Activated CD4-positive, alpha-beta T cell treated with anti-CD3 and anti-CD28 coated beads, Interleukin-10, Interleukin-2, amounts not matched to agents 100 ng/mL and 50 ng/mL, durations not matched to agents 16 hours and 8 hours (primary cell): ENCODE measurements at regions not wholly inside any gene's neighbourhood (a gene's known extent, or its start where the extent isn't known, plus 50 kb on each side); places are given as distances from the start of the nearest gene placed in this dataset.
A peak's percentile ranks its signal among the peaks of the same experiment; 100 is the strongest.

Experiments
- DNase-seq: peaks from one replicate; pipeline ENCODE4 v3.0.0-alpha.2; 2020

DNA sequence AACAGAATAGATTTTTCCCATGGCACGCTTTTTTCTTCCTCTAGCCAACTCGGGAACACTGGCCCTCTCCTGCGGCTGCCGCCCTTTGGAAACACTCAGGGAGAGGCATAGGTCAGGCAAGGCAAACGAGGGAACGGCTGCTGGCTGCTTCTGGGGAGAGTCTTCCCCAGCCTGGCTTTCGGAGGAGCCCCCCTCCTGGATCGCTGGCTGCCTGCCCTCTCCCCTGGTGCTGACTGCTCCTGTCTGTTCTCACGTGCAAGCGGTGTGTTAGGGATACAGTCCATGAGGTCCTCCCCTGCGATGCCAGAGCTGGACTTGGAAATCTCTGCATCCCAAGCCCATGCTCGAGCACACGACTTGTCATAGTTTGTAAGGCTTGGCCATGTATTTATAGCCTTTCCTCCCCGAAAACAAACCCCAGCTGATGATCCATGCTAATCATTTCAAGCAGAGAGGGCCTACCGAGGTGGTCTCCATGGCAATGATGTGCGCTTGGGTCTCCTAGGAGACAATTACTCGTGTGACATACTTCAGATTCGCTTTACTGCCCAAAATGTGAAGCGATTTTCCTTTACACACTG, 315.6 kb upstream of the ATP10A start:
- no peak for DNase-seq

DNA sequence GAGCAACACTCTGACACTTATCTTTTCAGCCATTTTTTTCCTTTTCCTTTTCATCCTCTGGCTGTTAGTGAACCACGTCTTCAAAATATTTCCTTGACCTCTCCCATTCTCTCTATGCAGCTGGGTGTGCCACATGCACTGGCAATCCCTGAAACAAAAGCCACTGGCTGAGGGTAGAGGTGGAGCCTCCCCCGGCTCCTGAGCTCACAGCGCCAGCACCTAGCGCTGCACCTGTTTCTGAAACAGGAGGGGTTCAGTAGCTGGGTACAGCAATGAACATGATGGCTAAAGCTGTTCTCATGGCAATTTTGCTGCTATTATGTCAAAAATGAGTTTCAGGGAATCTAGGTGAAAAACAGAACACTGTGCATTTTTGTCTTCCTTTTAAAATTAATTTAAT, 314.7 kb upstream of the ATP10A start:
- DNase-seq, result no peak

DNA sequence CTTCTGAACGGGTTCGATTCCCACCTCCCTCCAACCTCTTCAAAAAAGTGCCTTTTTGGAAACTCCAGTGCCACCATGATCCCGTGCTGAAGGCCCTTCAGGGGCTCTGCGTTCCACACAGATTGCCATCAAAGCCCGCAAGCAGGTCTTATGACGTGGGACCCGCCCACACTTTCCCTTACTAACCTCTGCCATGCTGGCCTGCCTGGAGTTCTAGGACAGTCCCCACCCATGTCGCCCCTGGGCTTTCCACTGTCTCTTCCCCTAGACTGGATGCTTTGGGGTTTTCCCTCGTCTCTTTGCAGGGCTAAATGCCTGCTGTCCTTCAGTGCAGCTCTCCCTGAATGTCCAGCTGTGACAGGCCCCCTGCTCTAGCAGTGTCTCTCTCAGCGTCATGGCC, 313.7 kb upstream of the ATP10A start:
- no peak for DNase-seq

DNA sequence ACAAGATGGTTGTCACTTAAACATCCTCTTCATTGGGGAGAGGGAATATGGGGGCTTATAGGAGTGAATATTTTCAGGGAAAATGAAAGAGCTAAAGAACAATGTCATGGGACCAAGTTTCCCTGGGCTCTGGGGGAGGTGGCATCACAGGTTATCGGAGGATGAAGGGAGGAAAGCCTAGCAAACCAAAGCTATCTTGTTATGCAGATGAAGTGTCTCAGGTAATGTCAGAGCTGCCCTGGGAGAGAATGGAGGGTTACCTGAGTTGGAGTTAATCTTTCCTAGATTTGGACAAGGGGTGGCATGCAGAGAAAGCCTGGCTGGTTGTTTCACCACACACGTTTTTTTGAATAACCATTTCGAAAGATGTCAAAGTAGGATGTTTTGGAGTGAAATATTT, 308.1 kb upstream of the ATP10A start:
- DNase-seq, result no peak

DNA sequence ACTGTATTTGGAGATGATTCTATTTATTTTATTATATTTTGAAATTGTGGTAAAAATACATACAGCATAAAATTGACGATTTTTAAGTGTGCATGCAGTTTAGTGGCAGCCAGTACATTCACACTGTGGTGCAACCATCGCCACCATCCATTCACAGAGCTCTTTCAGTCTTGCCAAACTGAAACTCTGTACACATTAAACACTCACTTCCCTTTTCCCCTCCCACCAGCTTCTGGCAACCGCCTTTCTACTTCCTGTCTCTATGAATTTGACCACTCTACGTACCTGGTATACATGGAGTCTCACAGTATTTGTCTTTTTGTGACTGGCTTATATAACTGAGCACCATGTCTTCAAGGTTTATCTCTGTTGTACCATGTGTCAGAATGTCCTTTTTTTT, 303.3 kb upstream of the ATP10A start:
- DNase-seq, result peak; percentile 4

DNA sequence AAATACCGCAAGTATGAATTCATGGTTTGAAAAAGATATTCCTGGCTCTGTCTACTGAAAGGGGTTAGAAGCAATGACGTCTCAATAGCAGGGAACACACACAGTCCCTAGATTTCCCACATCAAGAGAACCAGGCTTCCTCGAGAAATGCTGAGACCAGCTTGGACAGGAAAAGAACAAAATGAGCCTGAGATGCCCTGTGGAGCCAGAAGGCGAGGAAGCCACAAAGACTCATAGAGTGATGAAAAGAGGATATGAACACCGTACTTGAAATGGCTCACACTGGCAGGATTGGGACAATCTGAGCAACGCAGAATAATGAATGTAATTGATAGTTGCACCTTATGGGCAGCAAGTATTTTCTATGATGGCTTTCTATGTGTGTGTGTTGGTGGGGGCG, 302.4 kb upstream of the ATP10A start:
- DNase-seq, result no peak

DNA sequence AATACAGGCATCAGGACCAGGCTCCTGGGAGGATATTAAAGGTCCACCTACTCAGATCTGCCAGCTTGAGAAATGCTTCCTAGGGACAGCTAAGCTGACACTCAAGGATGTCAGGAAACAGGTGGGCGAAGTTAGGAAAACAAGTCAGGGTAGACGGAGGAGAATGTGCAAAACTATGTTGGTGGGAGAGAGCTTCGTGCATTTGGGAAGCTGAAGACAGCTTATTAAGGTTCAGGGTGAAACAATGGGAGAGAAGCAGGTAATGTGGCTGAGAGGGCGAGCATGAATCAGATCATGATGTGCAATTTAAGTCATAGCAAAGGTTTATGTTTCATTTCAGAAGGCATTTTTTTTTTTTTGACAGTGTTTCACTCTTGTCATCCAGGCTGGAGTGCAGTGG, 297.2 kb upstream of the ATP10A start:
- no peak for DNase-seq

DNA sequence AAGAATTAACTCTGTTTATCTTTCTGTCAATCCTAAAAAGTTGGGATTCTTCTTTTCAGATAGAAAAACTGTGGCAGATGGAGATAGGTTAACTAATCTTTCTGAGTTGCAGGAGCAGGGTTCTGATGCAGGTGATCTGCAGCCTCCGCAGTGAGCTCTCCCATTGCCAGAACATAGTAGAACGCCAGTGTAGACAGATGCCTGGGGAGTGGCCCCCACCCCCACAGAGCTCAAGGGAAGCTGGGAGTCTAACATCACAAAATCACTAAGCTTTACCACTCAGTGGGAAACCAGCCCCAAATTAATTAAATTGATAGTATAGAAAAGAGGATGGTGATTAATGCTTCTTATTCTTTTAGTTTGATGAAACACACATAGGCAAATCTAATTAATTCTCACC, 295.0 kb upstream of the ATP10A start:
- DNase-seq, result no peak

DNA sequence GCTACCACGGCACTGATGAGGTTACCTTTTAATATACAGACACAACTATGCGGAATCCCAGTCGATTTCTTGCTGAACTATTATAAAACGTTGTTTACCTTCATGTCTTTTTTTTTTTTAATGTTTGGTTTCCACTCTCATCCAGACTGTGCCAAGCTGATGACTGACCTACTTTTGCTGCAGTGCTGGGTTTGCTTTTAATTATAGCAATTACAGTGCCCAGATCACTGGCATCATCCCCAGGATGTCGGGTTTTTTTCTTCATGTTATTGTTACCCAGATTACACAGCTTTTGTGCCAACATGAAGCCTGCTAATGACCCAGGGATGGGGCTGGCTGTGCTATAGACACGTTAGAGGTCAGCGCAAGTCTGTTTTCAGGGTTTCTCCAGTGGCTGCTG, 294.0 kb upstream of the ATP10A start:
- DNase-seq, result no peak

DNA sequence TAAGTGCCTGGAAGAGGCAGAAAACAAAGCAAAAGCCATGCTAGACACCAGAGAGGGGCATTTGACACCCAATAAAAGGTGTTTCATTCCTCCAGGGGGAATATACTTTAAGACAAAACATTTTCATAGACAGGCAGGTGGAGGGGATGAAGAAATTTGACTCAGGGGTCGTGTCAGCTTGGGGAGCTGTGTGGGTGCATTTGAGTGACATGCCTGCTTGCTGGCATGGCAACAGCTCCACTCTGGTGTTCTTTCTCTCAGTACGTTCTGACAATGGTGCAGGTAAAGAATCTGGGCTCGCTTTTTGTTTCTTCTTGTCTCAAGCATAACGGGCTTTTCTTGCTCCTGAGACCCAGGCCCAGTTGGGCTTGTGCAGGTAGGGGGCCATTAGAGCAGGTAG, 292.9 kb upstream of the ATP10A start:
- DNase-seq, result no peak

DNA sequence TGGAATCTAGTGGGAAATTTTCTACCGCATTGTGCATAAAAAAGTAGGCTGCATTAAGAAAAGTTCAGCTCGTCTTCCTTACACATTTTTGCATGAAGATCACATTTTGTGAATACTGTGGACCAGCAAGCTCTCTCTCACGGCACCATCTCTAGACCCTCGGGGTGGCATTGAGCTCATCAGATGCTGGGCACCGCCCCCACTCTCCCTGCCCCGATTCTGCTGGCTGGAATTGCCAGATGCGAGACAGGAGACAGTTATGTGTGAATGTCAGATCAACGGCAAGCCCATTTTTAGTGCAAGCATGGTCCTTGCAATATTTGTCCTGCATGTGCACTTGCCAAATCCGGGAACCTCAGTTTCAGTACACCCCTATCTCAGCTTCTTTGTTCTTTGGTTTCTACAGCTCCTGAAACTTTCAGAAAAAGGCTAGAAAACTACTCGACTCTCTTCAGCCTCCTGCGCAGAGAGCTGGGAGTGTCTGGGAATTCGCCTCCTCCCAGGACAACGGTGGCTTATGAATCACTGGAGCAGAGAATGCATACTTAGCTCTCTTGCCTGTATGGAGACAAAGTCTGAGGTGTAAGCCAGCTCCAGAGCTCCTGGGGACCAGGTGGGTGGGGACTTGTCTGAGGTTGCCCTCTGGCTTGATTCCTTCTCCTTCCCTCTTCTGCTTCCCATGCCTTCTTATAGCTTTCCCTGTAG, 285.2 kb upstream of the ATP10A start:
- DNase-seq, result no peak

DNA sequence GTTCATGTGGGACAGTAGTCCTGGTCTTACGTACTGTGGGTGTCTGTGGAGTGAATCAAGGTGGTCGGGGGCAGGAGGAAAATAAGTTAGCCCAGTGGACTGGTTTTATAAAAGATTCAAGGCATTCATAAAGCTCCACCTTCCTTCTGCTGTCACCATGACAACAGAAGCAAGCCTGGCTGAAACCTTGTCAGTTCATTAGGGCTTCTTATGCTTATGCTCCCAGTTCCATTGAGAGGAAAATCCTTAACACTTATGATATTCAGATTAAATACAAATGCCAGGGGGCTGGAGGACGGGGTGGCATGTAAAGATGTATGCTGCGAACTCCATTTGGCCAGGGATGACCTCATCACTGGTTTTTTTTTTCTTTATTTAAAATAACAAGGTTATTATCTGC, 283.1 kb upstream of the ATP10A start:
- no peak for DNase-seq

DNA sequence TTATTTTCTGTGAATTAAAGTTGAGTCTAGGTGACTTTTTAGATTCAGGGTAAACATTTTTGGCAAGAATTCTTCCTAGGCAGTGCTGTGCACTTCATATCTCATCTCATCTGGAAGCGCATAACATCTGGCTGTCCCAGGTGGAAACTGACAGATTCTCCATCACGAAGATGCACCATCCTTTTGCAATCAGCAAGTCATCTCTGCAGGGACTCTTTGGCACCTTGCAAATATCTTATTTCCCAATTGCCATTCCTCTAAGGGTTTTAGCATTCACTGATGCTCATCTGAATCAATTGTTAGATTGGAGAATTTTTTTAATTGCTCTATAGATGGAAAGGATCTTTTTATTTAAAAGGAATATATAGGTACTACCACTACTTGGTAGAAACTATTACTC, 282.7 kb upstream of the ATP10A start:
- no peak for DNase-seq

DNA sequence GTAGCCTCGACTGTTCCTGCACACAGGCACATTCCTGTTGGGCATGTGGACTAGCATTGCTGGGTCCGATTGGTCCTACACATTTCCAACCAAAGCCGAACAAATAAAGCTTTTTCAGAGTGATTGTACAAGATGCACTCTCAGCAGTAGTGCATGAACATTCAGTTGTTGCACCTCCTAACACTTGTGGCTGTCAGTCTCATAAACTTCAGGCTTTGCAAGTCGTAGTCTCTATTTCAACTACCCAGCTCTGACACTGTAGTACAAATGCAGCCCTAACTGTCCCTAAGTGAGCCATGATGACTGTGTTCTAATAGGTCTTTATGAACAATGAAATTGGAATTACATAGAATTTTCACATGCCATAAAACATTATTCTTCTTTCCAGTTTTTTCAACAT, 281.7 kb upstream of the ATP10A start:
- DNase-seq, result no peak

DNA sequence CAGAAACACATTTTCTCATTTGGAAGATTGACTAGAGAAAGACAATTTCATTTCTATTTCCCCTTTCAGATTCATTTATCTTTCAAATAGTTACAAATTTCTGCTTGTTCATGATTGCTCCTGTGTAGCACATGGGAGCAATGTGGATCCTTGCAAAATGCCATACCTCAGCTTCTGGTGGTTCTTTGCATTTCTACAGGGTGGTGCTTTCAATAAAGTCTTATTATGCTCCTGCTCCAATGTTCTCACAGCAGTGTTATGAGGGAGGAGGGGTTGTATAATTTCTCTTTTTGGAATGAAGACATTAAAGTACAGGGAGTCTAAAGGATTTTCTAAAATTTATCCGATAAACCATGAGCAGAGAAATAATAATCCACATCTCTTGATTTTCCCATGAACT, 280.1 kb upstream of the ATP10A start:
- no peak for DNase-seq

DNA sequence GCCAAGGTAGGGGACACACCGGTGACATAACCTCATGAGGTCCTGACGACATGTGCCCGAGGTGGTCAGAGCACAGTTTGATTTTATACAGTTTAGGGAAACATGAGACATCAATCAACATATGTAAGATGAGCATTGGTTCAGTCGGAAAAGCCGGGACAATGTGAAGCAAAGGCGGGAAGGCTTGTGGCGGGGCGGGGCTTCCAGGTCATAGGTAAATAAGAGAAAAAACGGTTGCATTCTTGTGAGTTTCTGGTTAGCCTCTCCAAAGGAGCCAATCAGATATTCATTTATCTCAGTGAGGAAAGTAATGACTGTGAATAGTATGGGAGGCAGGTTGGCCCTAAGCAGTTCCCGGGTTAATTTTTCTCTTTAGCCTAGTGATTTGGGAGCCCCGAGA, 271.7 kb upstream of the ATP10A start:
- no peak for DNase-seq

DNA sequence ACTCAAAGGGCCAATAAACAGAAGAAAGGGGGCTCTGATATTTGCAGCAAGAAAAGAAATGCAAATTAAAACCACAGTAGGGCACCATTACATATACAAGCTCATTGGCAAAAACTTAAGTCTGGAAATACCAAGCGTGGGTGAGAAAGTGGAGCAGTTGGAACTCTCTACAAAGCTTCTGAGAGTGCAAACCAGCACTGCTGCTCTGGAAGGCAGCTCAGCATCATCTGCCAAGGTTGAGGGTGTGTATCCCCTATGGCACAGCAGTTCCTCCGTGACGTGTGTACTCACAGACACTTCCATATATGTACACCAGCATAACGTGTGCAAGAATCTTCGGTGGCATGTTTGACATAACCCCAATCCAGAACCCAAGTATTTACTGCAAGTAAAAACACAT, 271.0 kb upstream of the ATP10A start:
- no peak for DNase-seq

DNA sequence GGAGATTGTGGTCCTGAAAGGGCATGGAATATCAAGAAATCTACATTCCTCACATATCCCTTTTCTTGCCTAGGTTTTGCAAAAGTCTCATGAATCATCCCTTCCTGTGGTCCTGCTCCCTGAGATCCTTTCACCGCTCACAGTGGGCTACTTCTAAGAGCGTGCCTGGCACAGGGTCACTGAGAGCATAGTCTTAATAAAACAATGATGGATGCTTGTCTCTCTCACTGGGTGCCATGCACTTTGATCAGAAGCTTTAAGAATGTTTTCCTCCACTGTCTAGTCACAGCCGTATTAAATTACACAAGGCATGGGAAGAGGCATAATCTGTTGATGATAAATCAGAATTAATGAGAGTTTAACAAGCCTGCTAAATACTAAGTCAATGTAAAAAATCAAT, 269.7 kb upstream of the ATP10A start:
- no peak for DNase-seq

DNA sequence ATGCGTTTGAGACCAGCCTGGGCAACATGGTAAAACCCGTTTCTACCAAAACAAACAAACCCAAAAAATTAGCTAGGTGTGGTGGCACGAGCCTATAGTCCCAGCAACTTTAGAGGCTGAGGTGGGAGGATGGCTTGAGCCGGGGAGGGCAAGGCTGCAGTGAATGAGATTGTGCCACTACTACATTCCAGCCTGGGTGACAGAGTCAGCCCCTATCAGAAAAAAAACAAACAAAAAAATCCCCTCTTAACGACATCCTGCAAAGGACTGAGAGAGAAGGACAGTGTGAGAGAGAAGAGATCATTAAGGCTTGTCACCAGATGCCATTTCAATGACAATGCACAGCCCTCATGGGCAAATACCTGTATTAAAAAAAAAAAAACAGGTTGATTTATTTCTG, 266.7 kb upstream of the ATP10A start:
- DNase-seq, result no peak

DNA sequence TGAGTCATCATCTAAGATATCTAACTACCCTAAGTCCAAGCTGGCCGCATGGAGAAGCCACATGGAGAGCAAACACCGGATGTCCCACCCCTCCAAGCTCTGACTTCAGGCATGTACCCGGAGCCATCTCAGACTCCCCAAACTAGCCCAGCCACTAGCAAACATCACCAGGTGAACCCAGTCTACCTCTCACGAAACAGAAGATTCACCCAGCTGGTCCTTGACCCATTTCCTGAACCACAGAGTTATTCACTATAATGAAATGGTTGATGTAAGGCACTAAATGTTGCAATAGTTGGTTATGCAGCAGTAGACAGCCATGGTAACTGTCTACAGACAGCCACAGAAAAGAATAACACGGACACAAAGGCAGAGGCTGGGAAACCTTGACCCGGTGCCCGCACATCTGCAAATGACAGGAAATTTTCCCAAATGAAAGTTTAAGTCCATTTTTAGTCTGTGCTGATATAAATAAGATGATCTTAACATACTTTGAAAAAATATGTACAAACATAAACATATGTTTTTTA, 265.5 kb upstream of the ATP10A start:
- no peak for DNase-seq

DNA sequence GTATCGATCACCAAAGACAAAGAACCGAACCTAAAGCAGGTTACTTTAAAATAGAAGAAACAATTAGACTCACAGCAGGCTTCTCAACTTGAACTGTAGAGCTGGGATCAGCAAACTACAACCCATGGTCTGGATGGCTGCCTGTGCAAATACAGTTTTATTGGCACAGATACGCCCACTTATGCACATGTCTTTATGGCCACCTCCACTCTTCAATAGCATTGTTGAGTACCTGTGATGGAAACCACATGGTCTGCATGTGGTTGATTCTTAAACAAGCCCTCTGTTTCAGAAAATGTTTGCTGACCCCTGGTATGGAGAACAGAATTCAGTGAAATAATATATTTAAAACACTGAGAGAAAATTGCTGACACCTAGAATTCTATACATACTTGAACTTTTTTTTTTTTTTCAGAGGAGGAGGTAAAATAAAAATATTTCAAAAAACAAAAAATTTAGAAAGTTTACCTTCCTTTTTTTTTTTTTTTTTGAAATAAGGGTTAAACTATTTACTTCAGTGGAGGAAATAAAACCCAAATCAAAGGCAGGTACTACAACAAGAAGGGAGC, 263.8 kb upstream of the ATP10A start:
- no peak for DNase-seq

DNA sequence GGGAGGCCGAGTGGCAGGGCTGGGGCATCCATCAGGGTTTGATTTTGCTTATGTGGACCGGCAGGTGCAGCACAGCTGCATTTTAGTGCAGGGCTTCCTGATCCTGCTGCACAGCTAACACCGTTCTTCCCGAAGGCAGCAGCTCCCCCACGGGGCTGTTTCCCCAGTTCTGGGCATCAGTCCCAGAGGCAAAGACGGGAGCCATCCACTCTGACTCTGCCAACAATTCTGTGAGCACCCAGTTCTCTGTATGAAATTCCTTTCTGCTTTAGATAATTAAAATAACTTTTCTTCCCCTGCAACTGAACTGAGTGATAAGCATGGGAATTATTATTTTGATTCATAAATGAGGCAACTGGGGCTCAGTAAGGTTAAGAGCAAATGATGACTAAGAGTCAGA, 262.9 kb upstream of the ATP10A start:
- no peak for DNase-seq

DNA sequence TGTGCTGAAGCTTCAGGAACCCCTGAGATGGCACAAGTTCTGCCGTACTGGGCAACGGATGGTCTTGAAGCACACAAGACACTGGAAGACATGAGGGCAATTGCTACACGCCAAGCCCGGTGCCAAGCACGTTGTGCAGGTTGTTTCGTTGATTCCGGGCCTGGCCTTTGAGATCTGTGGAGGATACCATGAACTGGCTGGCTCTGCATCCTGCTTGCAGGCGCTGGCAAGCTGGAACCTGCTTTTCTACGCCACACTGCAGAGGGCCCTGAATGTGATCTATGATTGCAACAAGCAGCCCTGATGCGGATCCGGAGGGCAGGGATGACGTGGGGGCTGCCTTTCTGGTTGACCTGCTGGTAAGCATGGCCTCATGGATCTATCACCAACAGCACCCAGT, 262.5 kb upstream of the ATP10A start:
- DNase-seq, result no peak

DNA sequence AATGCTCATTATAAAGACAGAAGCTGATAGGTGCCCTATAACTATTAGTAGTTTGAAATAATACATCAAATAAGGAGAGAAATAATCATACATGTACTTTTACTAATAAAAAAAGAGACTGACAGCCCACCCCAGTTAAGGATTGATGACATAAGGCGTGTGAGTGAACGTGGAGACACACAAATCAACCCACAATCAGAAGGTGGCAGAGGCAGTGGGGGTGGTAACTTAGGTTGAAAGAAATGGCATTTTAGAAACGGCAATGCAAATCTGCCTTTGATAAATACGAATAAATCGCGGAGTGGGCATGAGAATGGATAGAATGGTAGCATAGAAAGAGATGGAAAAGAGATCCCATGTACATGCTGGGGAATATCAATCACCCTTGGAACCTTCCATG, 256.2 kb upstream of the ATP10A start:
- no peak for DNase-seq
